OCI-LY7 (cell line): ENCODE measurements at regions not wholly inside any gene's neighbourhood (a gene's known extent, or its start where the extent isn't known, plus 50 kb on each side); places are given as distances from the start of the nearest gene placed in this dataset.

Experiments
- BruUV-seq: library from RNA; stranded (reverse); fragments of 400-500 nt; replicated peaks from 2 replicates; lab custom pipeline; 2021; lab: Mats Ljungman, UMichigan
- CTCF ChIA-PET: fragments of 300-600 bp; sonication (Branson Sonifier 250); formaldehyde crosslinking; loops from one replicate; lab custom pipeline; 2022; ENCODE audit warnings: antibody characterized with exemption; ENCODE audit not compliant: unreplicated experiment; lab: Charles Lee
- POLR2A ChIA-PET: fragments of 300-600 bp; sonication (Branson Sonifier 250); formaldehyde crosslinking; loops from one replicate; lab custom pipeline; 2022; ENCODE audit warnings: antibody characterized with exemption; lab: Charles Lee
- DNase-seq: peaks from one replicate; pipeline ENCODE4 v3.0.0-alpha.2; 2015; ENCODE audit warnings: low spot score
- H2AFZ ChIP-seq: fragments of 200-600 bp; sonication (generic), shearing (Covaris generic); 2 replicates; pipeline ENCODE4 v1.6.1; 2014; ENCODE audit warnings: mild to moderate bottlenecking, antibody characterized with exemption, low read length, moderate library complexity
- H3K27ac ChIP-seq: fragments of 200-600 bp; sonication (generic); 2 replicates; pipeline ENCODE4 v1.5.1; 2014; ENCODE audit warnings: mixed run types, low read depth, mild to moderate bottlenecking, moderate library complexity, low read length, inconsistent platforms; ENCODE audit not compliant: poor library complexity, severe bottlenecking
- H3K36me3 ChIP-seq: fragments of 200-600 bp; sonication (generic); 2 replicates; pipeline ENCODE4 v1.6.1; 2014; ENCODE audit warnings: mild to moderate bottlenecking, antibody characterized with exemption, low read length, moderate library complexity, mixed read lengths; ENCODE audit not compliant: insufficient read depth
- H3K4me1 ChIP-seq: fragments of 200-600 bp; sonication (generic); 2 replicates; pipeline ENCODE4 v1.5.1; 2014; ENCODE audit warnings: mild to moderate bottlenecking, low read length; ENCODE audit not compliant: insufficient read depth, poor library complexity, severe bottlenecking
- H3K4me2 ChIP-seq: fragments of 200-600 bp; sonication (generic); 2 replicates; pipeline ENCODE4 v1.6.1; 2014; ENCODE audit warnings: mild to moderate bottlenecking, low read length
- H3K4me3 ChIP-seq: fragments of 200-600 bp; sonication (generic); 2 replicates; pipeline ENCODE4 v1.5.1; 2014; ENCODE audit warnings: mild to moderate bottlenecking, low read depth, low read length; ENCODE audit not compliant: poor library complexity, severe bottlenecking
- H3K79me2 ChIP-seq: fragments of 200-600 bp; sonication (generic); 2 replicates; pipeline ENCODE4 v1.6.1; 2016; ENCODE audit warnings: low read depth, mild to moderate bottlenecking, low read length, moderate library complexity, mixed read lengths; ENCODE audit not compliant: insufficient read depth
- H3K9me2 ChIP-seq: fragments of 200-600 bp; sonication (generic); 2 replicates; pipeline ENCODE4 v1.6.1; 2016; ENCODE audit warnings: mild to moderate bottlenecking, low read length, mixed read lengths; ENCODE audit not compliant: insufficient read depth
- H3K9me3 ChIP-seq: fragments of 200-600 bp; sonication (generic); 2 replicates; pipeline ENCODE4 v1.6.1; 2014; ENCODE audit warnings: mild to moderate bottlenecking, mixed run types, low read length, mixed read lengths
- H4K20me1 ChIP-seq: fragments of 200-600 bp; sonication (generic); 2 replicates; pipeline ENCODE4 v1.6.1; 2014; ENCODE audit warnings: mild to moderate bottlenecking, antibody characterized with exemption, low read length, moderate library complexity, mixed read lengths; ENCODE audit not compliant: insufficient read depth
- EZH2phosphoT487 ChIP-seq: fragments of 200-600 bp; sonication (generic); IDR thresholded peaks from 2 replicates; pipeline ENCODE4 v1.6.1; 2018; ENCODE audit warnings: low read depth, borderline replicate concordance, mild to moderate bottlenecking, mixed run types, antibody characterized with exemption, low read length, moderate library complexity, mixed read lengths
- intact Hi-C: fragments of 100-400 bp; cut with micrococcal nuclease; formaldehyde crosslinking; loops from one replicate; pipeline ENCODE4 v1.10.0; 2022; ENCODE audit not compliant: unreplicated experiment
- TF ChIP-seq, protein P1 (sequence below): fragments of 200-600 bp; sonication (generic); conservative IDR thresholded peaks from 2 replicates; pipeline ENCODE4 v1.5.1; 2014; ENCODE audit warnings: mild to moderate bottlenecking, antibody characterized with exemption, low read length, moderate library complexity, mixed read lengths

DNA sequence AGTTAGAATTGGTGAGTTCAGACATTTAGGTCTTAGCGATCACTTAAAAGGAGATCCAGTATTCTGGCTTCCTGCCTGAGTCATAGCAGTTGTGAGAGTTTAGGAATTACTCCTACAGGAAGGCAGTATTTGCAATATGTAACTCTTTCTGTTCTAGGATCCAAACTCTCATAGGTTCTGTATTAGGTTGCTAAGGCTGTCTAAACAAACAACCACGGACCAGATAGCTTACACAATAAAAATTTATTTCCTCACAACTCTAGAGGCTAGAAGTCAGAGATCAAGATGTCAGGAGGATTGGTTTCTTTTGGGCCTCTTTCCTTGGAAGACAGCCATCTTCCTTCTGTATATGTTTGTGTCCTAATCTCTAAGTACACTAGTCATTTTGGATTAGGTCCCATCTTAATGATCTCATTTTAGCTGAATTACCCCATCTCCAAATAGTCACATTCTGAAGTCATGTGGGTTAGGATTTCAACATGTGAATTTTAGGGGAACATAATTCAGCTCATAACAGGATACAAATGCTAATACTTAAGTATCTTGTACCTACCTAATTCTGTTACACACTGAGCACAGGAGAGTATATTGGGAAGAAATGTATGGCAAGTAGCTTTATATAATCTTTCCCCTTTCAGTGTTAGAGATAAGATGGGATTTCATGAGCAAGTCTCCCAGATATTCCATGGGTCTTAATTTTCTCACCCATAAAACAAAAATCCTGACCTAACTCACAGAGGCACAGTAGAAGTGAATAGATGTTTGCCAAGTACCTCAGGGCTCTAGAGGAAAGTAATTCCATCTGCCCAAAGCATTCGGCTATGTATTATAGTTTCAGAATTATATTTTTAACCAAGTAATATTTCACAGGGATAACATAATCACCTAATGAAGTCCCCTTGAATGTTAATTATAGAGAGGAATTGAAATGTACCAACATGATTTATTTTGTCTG is 144.4 kb downstream of the PTBP2 start:
- H3K4me3 ChIP-seq, result no peak overlapping the region
- H3K9me3 ChIP-seq, result no peaks in the 10 kb centered on the region
- no peak overlapping the region for H3K27ac ChIP-seq
- CTCF ChIA-PET, result no interaction called here
- intact Hi-C loops, result no loop called here
- TF ChIP-seq, protein P1, sequence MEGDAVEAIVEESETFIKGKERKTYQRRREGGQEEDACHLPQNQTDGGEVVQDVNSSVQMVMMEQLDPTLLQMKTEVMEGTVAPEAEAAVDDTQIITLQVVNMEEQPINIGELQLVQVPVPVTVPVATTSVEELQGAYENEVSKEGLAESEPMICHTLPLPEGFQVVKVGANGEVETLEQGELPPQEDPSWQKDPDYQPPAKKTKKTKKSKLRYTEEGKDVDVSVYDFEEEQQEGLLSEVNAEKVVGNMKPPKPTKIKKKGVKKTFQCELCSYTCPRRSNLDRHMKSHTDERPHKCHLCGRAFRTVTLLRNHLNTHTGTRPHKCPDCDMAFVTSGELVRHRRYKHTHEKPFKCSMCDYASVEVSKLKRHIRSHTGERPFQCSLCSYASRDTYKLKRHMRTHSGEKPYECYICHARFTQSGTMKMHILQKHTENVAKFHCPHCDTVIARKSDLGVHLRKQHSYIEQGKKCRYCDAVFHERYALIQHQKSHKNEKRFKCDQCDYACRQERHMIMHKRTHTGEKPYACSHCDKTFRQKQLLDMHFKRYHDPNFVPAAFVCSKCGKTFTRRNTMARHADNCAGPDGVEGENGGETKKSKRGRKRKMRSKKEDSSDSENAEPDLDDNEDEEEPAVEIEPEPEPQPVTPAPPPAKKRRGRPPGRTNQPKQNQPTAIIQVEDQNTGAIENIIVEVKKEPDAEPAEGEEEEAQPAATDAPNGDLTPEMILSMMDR, result no peak
- no peak for TF ChIP-seq EZH2phosphoT487
- POLR2A ChIA-PET, result interaction anchor here (0.6 kb wide), 1 partner anchor 224 kb away, joined by 3 read pairs; no protein-coding TSS in a partner anchor
- no peaks in the 10 kb centered on the region for H3K36me3 ChIP-seq
- no peaks in the 10 kb centered on the region for H3K79me2 ChIP-seq
- no peaks in the 10 kb centered on the region; the same call in 1 of the 2 replicates for H3K9me2 ChIP-seq
- DNase-seq, result no peak
- no peak overlapping the region for H2AFZ ChIP-seq
- no peaks in the 10 kb centered on the region for H4K20me1 ChIP-seq
- H3K4me2 ChIP-seq, result no peak overlapping the region
- H3K4me1 ChIP-seq, result no peaks in the 10 kb centered on the region
- BruUV-seq, result no TSS peak

DNA sequence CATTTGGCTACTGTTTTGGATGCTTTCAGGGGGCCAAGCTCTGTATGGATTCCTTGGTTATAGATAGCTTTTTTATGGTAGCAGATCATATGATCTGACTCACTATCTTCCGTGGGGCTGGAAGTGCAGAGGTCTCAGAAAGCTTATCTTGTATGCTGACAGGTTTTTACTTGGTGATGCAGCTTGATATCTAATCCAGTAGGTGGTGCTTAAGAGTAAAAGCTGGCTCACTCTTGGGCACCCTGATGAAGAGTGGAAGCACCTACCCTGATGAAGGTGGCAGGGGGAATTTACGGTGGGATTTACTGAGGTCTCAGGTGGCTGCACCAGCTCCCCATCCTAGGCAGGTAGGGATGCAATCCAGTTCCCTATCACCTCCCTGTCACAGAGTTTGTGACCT is 151.2 kb downstream of the PTBP2 start:
- Histone ChIP-seq H3K9me2 (no peaks in the 10 kb centered on the region), H3K9me3 (peaks cover 8% of the 10 kb centered on the region; the same call in 1 of the 2 replicates), H3K36me3 (no peaks in the 10 kb centered on the region), H3K4me3 (no peak overlapping the region), H3K27ac (no peak overlapping the region), H2AFZ (no peak overlapping the region), H3K4me2 (no peak overlapping the region), H3K4me1 (no peaks in the 10 kb centered on the region), H4K20me1 (no peaks in the 10 kb centered on the region), H3K79me2 (no peaks in the 10 kb centered on the region)
- no TSS peak for BruUV-seq
- ChIA-PET POLR2A (interaction anchor here (0.6 kb wide), 2 partner anchors 576 to 1612 kb away, joined by 3 to 4 read pairs; no protein-coding TSS in a partner anchor), CTCF (no interaction called here)
- intact Hi-C loops, result no loop called here
- no peak for DNase-seq
- TF ChIP-seq, protein P1, result 0 out of 2 replicates have a peak, but pooled peaks have one; percentile 20
- TF ChIP-seq EZH2phosphoT487, result no peak

DNA sequence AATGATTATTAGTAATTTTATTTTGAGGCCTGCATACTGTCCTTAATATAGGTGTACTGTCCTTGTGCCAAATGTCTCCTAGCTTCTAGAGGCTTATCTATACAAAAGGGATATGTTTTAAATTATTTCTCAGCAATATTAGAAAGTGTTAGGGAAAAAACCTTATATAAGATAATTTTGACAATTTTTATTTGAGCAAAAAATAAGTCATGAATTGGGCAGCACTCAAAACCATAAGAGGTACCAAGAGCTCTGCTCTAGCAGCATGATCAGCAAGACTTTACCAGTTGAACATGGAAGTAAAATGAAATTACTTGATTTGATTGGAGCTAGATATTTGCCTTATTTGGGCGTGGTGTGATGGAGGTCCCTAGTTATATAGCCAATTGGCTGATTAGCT is 157.1 kb downstream of the PTBP2 start:
- no peaks in the 10 kb centered on the region for H3K36me3 ChIP-seq
- POLR2A ChIA-PET, result no interaction called here
- H2AFZ ChIP-seq, result no peak overlapping the region
- H4K20me1 ChIP-seq, result no peaks in the 10 kb centered on the region
- TF ChIP-seq, protein P1, result no peak
- TF ChIP-seq EZH2phosphoT487, result no peak
- no peak overlapping the region for H3K4me2 ChIP-seq
- no peaks in the 10 kb centered on the region for H3K9me3 ChIP-seq
- intact Hi-C loops, result no loop called here
- CTCF ChIA-PET, result no interaction called here
- no peak overlapping the region for H3K27ac ChIP-seq
- no peak overlapping the region for H3K4me3 ChIP-seq
- H3K4me1 ChIP-seq, result no peaks in the 10 kb centered on the region
- BruUV-seq, result no TSS peak
- no peaks in the 10 kb centered on the region for H3K9me2 ChIP-seq
- no peaks in the 10 kb centered on the region for H3K79me2 ChIP-seq
- DNase-seq, result no peak
